GM18951 (cell line): ENCODE measurements at regions not wholly inside any gene's neighbourhood (a gene's known extent, or its start where the extent isn't known, plus 50 kb on each side); places are given as distances from the start of the nearest gene placed in this dataset.

Experiments
- POLR2A ChIP-seq: IDR thresholded peaks from 4 replicates; pipeline ENCODE4 v1.6.1; 2011; ENCODE audit warnings: mild to moderate bottlenecking; ENCODE audit not compliant: insufficient read length, insufficient read depth; ENCODE audit errors: extremely low read depth
- in situ Hi-C: fragments of 300-500 bp; cut with MboI; formaldehyde crosslinking; loops from one replicate; pipeline ENCODE4 v1.12.0; 2022; ENCODE audit warnings: low sequenced_read_pairs, mixed read lengths, inconsistent platforms; ENCODE audit not compliant: unreplicated experiment

GRCh38 chr11:45449036-45449601 lies 163.0 kb upstream of the SYT13 start:
- in situ Hi-C loops: no loop called here
- no peak for TF ChIP-seq POLR2A

- in situ Hi-C loops: no loop called here
- TF ChIP-seq POLR2A: no peak
These were observed 162.4 kb upstream of the SYT13 start for GRCh38 chr11:45448561-45448960.

- in situ Hi-C loops: no loop called here
- TF ChIP-seq POLR2A: no peak
These were observed 160.9 kb upstream of the SYT13 start for GRCh38 chr11:45446998-45447397.

GRCh38 chr11:45446434-45446833 lies 160.3 kb upstream of the SYT13 start:
- in situ Hi-C loops: no loop called here
- TF ChIP-seq POLR2A: no peak

GRCh38 chr11:45444796-45445195 lies 158.7 kb upstream of the SYT13 start:
- TF ChIP-seq POLR2A: no peak

GRCh38 chr11:45440111-45440510 lies 154.0 kb upstream of the SYT13 start:
- no peak for TF ChIP-seq POLR2A
- in situ Hi-C loops: no loop called here

More at GRCh38 chr11:45444796-45445195, 158.7 kb upstream of the SYT13 start:
- in situ Hi-C loops: no loop called here

GRCh38 chr11:45436966-45437365 lies 150.8 kb upstream of the SYT13 start:
- no peak for TF ChIP-seq POLR2A
- in situ Hi-C loops: no loop called here

- in situ Hi-C loops: no loop called here
- TF ChIP-seq POLR2A: no peak
These were observed 150.0 kb upstream of the SYT13 start for GRCh38 chr11:45436118-45436517.

GRCh38 chr11:45435706-45436105 lies 149.6 kb upstream of the SYT13 start:
- no peak for TF ChIP-seq POLR2A
- in situ Hi-C loops: no loop called here

- TF ChIP-seq POLR2A: no peak
- in situ Hi-C loops: no loop called here
These were observed 146.8 kb upstream of the SYT13 start for GRCh38 chr11:45432910-45433309.

- in situ Hi-C loops: no loop called here
- no peak for TF ChIP-seq POLR2A
These were observed 146.0 kb upstream of the SYT13 start for GRCh38 chr11:45432100-45432499.

- in situ Hi-C loops: no loop called here
- TF ChIP-seq POLR2A: no peak
These were observed 145.2 kb upstream of the SYT13 start for GRCh38 chr11:45431046-45432018.

GRCh38 chr11:45430361-45430760 lies 144.2 kb upstream of the SYT13 start:
- TF ChIP-seq POLR2A: no peak
- in situ Hi-C loops: no loop called here

- TF ChIP-seq POLR2A: no peak
- in situ Hi-C loops: no loop called here
These were observed 143.6 kb upstream of the SYT13 start for GRCh38 chr11:45429719-45430118.
